ENCODE measurements at regions not wholly inside any gene's neighbourhood (a gene's known extent, or its start where the extent isn't known, plus 50 kb on each side); places are given as distances from the start of the nearest gene placed in this dataset.

DNA sequence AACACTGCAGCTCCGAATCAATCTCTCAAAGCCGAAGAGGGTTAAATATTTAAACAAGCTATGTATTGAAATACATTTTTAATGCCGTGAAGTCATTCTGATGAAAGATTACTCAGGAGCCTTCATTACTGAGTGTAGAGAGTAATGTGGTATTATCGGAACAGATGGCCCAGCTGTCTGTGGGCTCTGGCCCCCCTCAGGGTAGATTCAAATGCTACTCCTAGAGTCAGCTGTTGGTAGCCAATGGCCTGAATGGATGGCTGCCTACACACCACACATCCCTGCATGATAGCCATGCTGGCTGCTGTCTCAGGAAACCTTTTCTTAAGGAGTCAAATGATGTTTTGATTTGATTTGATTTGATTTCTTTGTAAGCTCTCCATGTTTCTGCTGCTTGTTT lies 732.3 kb upstream of the CELF4 start:
- TF ChIP-seq POLR2AphosphoS5 (IDR thresholded peaks at IDR 0.05; ENCODE audit: low read depth, low read length) (no peak), TAF1 (IDR thresholded peaks at IDR 0.05; ENCODE audit: borderline replicate concordance, insufficient read depth, low read length) (no peak)
- TF ChIP-seq, protein P1, sequence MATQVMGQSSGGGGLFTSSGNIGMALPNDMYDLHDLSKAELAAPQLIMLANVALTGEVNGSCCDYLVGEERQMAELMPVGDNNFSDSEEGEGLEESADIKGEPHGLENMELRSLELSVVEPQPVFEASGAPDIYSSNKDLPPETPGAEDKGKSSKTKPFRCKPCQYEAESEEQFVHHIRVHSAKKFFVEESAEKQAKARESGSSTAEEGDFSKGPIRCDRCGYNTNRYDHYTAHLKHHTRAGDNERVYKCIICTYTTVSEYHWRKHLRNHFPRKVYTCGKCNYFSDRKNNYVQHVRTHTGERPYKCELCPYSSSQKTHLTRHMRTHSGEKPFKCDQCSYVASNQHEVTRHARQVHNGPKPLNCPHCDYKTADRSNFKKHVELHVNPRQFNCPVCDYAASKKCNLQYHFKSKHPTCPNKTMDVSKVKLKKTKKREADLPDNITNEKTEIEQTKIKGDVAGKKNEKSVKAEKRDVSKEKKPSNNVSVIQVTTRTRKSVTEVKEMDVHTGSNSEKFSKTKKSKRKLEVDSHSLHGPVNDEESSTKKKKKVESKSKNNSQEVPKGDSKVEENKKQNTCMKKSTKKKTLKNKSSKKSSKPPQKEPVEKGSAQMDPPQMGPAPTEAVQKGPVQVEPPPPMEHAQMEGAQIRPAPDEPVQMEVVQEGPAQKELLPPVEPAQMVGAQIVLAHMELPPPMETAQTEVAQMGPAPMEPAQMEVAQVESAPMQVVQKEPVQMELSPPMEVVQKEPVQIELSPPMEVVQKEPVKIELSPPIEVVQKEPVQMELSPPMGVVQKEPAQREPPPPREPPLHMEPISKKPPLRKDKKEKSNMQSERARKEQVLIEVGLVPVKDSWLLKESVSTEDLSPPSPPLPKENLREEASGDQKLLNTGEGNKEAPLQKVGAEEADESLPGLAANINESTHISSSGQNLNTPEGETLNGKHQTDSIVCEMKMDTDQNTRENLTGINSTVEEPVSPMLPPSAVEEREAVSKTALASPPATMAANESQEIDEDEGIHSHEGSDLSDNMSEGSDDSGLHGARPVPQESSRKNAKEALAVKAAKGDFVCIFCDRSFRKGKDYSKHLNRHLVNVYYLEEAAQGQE (IDR thresholded peaks at IDR 0.05; ENCODE audit: insufficient read depth in 1 of 2, low read depth in 2 of 2, low read length in 2 of 2) = no peak

All from PFSK-1 (cell line).